ENCODE measurements at regions not wholly inside any gene's neighbourhood (a gene's known extent, or its start where the extent isn't known, plus 50 kb on each side); places are given as distances from the start of the nearest gene placed in this dataset.
A peak's percentile ranks its signal among the peaks of the same experiment; 100 is the strongest.

GRCh38 chr5:34533582-34534522 is 122.3 kb upstream of the RAI14 start:
- peak; percentile 92 for DNase-seq (ENCODE audit: low read depth)

- peak; percentile 95 for DNase-seq (ENCODE audit: low read depth)
Measured at GRCh38 chr5:34534523-34535103, 121.5 kb upstream of the RAI14 start.

GRCh38 chr5:34535433-34535832 is 120.7 kb upstream of the RAI14 start:
- DNase-seq (ENCODE audit: low read depth): no peak

GRCh38 chr5:34535944-34536623 is 120.0 kb upstream of the RAI14 start:
- DNase-seq (ENCODE audit: low read depth): no peak

GRCh38 chr5:34536699-34537098 is 119.4 kb upstream of the RAI14 start:
- no peak for DNase-seq (ENCODE audit: low read depth)

GRCh38 chr5:34538026-34538672 is 118.0 kb upstream of the RAI14 start:
- DNase-seq (ENCODE audit: low read depth): no peak

- no peak for DNase-seq (ENCODE audit: low read depth)
Measured at GRCh38 chr5:34539183-34539582, 116.9 kb upstream of the RAI14 start.

GRCh38 chr5:34541067-34541466 is 115.1 kb upstream of the RAI14 start:
- DNase-seq (ENCODE audit: low read depth): no peak

- no peak for DNase-seq (ENCODE audit: low read depth)
Measured at GRCh38 chr5:34542818-34543217, 113.3 kb upstream of the RAI14 start.

GRCh38 chr5:34543687-34544086 is 112.4 kb upstream of the RAI14 start:
- DNase-seq (ENCODE audit: low read depth): no peak

- no peak for DNase-seq (ENCODE audit: low read depth)
Measured at GRCh38 chr5:34544403-34544802, 111.7 kb upstream of the RAI14 start.

GRCh38 chr5:34545164-34545563 is 111.0 kb upstream of the RAI14 start:
- DNase-seq (ENCODE audit: low read depth): no peak

GRCh38 chr5:34545626-34546025 is 110.5 kb upstream of the RAI14 start:
- no peak for DNase-seq (ENCODE audit: low read depth)

GRCh38 chr5:34547300-34548085 is 108.6 kb upstream of the RAI14 start:
- DNase-seq (ENCODE audit: low read depth): no peak

GRCh38 chr5:34548086-34548403 is 108.1 kb upstream of the RAI14 start:
- DNase-seq (ENCODE audit: low read depth): no peak

- DNase-seq (ENCODE audit: low read depth): no peak
Measured at GRCh38 chr5:34550247-34550646, 105.9 kb upstream of the RAI14 start.

GRCh38 chr5:34550964-34551363 is 105.2 kb upstream of the RAI14 start:
- no peak for DNase-seq (ENCODE audit: low read depth)

- no peak for DNase-seq (ENCODE audit: low read depth)
Measured at GRCh38 chr5:34551911-34552433, 104.2 kb upstream of the RAI14 start.

GRCh38 chr5:34552686-34553085 is 103.4 kb upstream of the RAI14 start:
- DNase-seq (ENCODE audit: low read depth): no peak

GRCh38 chr5:34553581-34553980 is 102.5 kb upstream of the RAI14 start:
- no peak for DNase-seq (ENCODE audit: low read depth)

GRCh38 chr5:34554641-34555040 is 101.5 kb upstream of the RAI14 start:
- no peak for DNase-seq (ENCODE audit: low read depth)

All from amniotic epithelial cell (primary cell).